HG03175 (cell line): ENCODE measurements at regions not wholly inside any gene's neighbourhood (a gene's known extent, or its start where the extent isn't known, plus 50 kb on each side); places are given as distances from the start of the nearest gene placed in this dataset.

Source experiments
- ATAC-seq: cut with Tn5 transposase; IDR thresholded peaks from one replicate; pipeline ENCODE4 v1.9.1; 2021; ENCODE audit warnings: mild to moderate bottlenecking, moderate library complexity; ENCODE audit not compliant: unreplicated experiment

DNA sequence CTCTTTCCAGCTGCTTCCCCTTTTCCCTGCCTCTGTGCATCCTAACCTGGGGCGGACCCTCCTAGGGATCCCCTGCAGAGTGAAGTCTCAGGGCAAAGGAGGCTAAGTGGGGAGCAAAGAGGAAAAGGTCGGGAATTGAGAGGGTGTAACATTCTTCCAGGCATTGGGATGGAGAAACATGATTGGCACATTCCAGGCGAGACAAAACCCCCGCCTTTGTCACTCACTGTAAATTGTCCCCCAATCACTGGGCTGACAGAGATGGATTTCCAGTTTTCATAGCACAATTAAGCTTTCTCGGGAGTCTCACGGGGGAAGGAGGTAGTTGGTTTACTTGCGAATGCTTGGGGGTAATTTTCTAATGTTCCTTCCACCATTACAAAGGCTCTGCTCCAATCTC is 74.9 kb downstream of the MIAT start:
- no peak for ATAC-seq

DNA sequence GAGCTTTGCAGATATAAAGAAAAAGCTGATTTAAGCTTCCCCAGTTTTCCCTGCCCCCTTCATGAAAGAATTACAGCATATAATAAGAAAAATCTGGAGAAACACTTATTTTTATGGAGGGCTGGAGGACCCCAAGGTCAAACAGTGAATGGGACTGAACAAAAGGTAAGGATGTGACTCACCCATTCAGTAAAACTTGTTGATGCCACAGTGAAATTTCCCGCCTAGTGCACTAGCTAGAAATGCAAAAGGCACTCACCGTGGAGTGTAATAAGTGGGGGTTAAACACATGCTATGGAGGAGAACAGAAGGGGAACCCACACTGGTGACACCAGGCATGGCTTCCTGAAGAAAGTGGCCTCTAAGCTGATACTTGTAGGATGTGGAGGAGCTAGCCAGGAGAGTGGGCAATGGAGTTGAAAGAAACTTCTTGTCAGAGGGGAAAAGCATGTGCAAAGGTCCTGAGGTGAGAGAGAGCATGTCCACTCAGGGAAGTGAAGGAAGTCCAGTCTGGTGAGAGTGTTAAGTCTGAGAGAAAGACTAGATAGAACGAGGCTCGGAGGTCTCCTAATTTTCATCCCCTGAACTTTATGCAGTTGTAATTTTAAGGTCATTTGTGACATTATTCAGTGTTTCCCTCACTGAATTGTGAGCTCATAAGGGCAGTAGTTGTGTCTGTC is 77.1 kb downstream of the MIAT start:
- ATAC-seq = no peak

- no peak for ATAC-seq
Observed at GRCh38 chr22:26735019-26735409, 77.6 kb downstream of the MIAT start.

DNA sequence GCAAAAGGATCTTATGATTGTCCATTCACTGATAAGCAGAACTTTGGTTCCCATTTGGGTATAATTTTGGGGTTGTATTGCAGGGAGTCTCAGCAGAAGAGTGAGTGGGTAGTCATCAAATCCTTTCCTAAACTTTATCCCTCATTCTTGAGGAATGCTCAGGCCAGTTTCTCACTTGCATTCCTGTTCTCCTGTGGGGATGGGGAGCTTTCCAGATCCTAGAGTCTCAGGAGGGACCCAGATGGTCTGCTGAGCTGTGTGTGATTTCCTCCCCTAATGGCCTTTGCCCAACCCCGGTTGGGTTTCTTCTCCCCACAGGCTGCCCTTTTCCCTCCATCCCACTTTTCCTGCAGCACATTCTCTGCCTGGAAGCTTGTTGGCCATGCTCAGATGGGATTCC is 79.9 kb downstream of the MIAT start:
- ATAC-seq = no peak

DNA sequence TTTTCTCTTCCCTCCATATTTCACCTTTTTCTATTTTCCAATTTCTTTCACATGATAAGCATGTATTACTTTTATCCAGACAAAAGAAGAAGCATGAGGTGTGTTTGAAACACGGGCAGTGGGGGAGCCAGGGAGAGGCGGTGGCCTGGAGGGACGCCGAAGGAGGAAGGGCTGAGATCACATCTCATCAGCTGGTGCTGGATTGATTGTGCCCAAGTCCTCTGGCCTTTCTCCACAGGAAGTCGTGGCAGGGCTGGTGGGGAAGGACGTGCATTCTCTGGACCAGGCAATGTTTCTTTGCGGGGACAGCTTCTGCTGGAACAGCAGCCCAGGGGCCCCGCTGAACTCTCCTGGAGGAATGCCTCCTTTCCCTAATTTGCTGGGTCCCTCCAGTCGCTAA is 82.9 kb downstream of the MIAT start:
- ATAC-seq = no peak

DNA sequence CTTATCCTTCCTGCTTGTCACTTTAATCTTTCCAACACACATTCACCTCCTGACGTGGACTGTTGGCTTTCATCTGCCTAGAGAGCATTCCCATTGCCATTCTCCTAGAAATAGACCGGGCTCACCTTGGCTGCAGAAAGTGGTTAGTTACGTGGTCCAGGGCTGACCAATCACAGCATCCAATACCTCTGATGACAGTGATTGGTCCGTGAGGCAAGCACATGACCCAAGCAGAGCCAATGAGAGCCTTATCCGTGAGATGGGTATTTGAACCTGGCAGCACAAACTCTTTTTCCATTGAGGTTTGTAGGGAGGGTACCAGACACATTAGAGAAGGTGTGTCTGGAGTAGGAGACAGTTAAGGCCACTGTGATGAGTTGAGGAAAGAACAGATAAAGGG is 85.8 kb downstream of the MIAT start:
- ATAC-seq = no peak

- no peak for ATAC-seq
Observed at GRCh38 chr22:26744892-26745808, 87.8 kb downstream of the MIAT start.

DNA sequence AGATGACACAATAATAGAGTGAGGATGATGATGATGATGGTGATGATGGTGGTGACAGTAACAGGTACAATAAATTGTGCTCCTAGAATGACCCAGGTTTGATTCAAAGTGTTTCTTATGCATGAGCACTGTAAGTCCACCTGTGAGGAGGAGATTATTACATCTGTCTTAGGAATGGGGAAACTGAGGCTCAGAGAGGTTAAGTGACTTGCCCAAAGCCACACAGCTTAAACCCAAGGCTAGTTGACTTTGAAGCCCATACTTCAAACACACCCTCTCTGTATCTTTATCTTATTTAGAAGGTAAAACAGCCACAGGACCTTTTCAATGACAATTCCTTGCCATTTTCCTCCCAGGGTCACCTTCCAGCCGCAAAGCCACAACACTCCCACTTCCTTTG is 88.9 kb downstream of the MIAT start:
- no peak for ATAC-seq

DNA sequence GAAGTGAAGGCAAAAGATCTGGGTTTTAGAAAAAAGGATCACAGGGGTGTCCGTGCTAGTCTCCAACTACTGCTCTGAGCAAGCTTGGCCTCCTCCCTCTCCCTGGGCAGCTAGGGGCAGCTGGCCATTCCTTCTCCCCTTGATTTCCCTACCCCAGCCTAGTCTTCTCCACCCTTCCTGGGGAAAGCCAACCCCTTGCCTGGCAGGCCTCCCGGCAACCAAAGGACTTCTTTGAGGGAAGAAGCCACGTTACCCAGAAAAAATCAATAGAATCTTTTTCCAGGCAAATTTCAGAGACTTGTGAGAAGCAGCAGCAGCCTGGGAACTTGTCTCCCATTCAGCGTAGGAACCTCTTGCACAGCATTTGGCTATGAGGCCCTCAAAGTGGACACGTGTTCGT is 91.5 kb downstream of the MIAT start:
- no peak for ATAC-seq

GRCh38 chr22:26751217-26751616 is 93.8 kb downstream of the MIAT start:
- ATAC-seq = no peak

DNA sequence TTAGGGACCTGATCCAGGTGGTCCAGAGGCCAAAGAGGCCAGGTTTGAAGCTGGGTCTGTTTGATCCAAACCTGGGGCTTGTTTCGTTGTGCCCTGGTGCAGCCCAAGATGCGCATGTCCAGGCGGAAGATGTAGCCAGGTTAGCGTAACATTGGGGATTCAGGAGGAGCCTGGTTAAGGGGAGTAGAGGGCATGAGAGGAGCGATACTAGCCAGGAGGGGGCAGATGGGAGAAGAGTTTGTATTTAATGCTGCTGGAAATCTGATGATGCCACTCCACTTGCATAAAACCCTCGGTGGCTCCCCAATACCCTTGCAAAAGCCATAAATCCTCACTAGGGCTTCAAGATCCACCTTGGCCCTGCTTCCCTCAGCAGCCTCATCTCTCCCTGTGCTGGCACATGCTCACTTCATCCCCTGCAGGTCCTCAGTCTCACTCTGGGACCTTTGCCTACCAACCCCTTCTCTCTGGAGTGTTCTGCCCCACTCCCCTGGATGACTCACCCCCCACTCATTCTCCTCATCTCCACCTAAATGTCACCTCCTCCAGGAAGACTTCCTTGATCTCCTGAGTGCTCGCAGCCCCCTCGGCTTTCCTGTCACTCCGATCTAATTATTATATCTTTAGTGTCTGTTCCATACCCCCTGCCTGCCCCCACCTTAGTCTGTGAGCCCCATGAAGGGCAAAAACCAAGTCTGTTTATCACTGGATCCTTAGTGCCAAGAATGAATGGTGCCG is 95.9 kb downstream of the MIAT start:
- ATAC-seq = no peak

DNA sequence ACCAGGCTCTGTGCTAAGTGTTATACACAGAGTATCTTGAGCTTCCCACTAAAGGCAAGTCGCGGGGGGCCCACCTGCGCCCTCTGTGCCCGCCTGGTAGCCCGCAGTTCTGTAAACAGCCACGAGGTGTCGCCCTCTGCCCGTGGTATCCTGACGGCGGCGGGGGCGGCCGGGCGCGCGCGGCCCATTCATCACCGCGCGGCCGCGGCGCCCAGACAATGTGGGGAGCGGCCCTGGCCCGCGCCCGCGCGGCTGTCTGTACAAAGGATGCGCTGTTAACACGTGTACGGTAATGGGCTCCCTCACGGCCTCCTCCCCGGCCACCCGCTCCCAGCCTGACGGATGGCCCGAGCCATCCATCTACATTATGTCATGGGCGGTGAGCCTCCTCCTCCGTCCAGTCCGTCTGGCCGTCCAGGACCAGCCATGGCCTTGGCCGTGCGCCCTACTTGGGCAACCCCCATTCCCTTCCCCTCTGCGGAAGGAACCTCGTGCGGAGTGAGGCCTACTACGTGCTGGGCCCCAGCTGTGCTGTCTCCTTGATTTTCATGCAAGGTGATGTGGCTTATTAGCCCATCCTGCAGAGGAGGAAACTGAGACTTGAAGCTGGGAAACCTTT is 99.4 kb downstream of the MIAT start:
- no peak for ATAC-seq

- ATAC-seq = no peak
Observed at GRCh38 chr22:26757496-26757895, 100.1 kb downstream of the MIAT start.

- ATAC-seq = no peak
Observed at GRCh38 chr22:26762503-26763472, 105.4 kb downstream of the MIAT start.

GRCh38 chr22:26763633-26764361 is 106.4 kb downstream of the MIAT start:
- no peak for ATAC-seq

DNA sequence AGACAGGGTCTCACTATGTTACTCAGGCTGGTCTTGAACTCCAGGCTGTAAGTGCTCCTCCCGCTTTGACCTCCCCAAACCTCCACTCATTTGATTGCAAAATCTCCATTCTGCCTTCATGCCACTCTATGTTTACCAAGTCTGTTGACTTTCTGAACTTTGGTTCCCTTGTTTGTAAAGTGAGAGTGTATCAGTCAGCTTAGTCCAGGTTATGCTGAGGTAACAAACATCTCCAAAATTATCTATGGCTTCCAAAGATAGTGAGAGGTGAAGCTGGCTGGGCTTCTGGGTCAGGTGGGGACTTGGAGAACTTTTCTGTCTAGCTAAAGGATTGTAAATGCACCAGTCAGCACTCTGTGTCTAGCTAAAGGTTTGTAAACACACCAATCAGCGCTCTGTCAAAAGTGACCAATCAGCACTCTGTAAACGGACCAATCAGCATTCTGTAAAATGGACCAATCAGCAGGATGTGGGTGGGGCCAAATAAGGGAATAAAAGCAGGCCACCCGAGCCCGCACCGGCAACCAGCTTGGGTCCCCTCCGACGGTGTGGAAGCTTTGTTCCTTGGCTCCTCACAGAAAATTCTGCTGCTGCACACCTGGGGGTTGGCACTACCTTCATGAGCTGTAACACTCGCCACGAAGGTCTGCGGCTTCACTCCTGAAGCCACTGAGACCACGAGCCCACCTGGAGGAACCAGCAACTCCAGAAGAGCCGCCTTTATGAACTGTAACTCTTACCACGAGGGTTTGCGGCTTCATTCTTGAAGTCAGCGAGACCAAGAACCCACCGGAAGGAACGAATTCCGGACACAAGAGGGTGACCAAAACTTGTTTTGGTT is 109.3 kb downstream of the MIAT start:
- ATAC-seq = no peak

DNA sequence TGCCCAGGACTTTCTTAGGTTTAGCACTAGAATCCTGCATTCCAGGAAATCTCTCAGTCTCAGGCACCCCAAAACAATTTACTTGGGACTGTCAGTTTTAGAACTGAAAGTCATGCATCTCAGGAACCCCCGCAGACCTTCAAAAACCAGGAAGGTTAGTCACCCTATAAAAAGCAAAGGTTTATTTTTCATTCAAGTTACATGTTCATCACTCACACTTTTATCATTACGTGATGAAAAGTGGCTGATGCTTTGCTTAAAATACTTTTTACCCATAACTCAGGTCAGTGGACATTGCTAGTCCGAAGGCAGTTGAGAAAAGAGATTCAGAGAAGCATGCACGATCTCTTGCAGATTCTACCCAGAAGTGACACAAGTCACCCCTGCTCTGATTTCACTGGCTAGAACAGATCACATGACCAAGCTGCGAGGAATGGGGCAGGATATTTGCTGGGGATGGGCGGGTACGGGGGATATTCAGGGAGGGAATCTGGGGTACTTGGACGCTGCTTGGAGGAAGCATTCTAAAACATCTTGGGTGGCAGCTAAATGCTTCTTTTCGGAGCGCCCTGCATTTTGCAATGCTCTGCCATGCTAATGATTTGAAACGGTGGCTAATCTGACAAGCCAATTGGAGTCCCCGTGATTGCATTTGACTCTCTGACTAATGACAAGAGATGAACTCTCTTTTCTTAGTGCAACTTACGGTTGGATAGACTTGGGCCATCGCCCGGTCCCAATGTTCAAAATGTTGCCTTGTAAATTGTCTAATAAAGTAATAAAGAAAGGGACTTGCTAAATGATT is 110.2 kb downstream of the MIAT start:
- ATAC-seq = no peak

- ATAC-seq = no peak
Observed at GRCh38 chr22:26768156-26768515, 110.7 kb downstream of the MIAT start.
